ENCODE measurements at regions not wholly inside any gene's neighbourhood (a gene's known extent, or its start where the extent isn't known, plus 50 kb on each side); places are given as distances from the start of the nearest gene placed in this dataset.

DNA sequence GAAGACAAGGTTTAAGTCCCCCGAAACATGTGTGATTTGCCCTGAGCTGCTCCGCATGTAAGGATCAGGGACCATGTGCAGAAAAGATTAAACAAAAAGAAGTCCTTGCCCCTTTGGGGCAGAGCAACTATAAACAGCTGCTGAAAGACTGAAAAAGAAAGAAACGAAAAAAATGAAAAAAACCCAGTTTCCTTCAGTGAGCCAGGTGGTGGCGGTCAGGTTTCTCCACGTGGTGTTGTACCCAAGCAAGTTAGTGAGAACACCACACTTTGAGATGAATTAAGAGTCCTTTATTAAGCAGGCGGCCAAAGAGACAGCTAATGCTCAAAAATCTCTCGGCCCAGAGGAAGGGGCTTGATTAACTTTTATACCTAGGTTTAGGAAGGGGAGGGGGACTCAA is 404.9 kb upstream of the SYT4 start:
- TF ChIP-seq, protein P1, sequence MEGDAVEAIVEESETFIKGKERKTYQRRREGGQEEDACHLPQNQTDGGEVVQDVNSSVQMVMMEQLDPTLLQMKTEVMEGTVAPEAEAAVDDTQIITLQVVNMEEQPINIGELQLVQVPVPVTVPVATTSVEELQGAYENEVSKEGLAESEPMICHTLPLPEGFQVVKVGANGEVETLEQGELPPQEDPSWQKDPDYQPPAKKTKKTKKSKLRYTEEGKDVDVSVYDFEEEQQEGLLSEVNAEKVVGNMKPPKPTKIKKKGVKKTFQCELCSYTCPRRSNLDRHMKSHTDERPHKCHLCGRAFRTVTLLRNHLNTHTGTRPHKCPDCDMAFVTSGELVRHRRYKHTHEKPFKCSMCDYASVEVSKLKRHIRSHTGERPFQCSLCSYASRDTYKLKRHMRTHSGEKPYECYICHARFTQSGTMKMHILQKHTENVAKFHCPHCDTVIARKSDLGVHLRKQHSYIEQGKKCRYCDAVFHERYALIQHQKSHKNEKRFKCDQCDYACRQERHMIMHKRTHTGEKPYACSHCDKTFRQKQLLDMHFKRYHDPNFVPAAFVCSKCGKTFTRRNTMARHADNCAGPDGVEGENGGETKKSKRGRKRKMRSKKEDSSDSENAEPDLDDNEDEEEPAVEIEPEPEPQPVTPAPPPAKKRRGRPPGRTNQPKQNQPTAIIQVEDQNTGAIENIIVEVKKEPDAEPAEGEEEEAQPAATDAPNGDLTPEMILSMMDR (tag by site-specific recombination; IDR thresholded peaks at IDR 0.05) = no peak
- no peak for TF ChIP-seq ZNF146 (tag by site-specific recombination; IDR thresholded peaks at IDR 0.05)
- no peak for TF ChIP-seq ZNF600 (tag by site-specific recombination; IDR thresholded peaks at IDR 0.05)
- TF ChIP-seq BCL11A (tag by site-specific recombination; IDR thresholded peaks at IDR 0.05; ENCODE audit: low read depth) = no peak
- TF ChIP-seq ZNF423 (tag by site-specific recombination; IDR thresholded peaks at IDR 0.05) = no peak
- TF ChIP-seq SETDB1 (IDR thresholded peaks at IDR 0.05; ENCODE audit: insufficient read length, low read length) = no peak

Measured in HEK293 (cell line).